Activated CD8-positive, alpha-beta memory T cell treated with anti-CD3 and anti-CD28 coated beads for 24 hours (primary cell): ENCODE measurements at regions not wholly inside any gene's neighbourhood (a gene's known extent, or its start where the extent isn't known, plus 50 kb on each side); places are given as distances from the start of the nearest gene placed in this dataset.

Experiments used
- DNase-seq: peaks from one replicate; pipeline ENCODE4 v3.0.0-alpha.2; 2020

- no peak for DNase-seq
Observed at GRCh38 chr3:72590732-72591221, 257.5 kb downstream of the SHQ1 start.

GRCh38 chr3:72587282-72587681, 261.0 kb downstream of the SHQ1 start:
- no peak for DNase-seq

- no peak for DNase-seq
Observed at GRCh38 chr3:72586694-72587093, 261.6 kb downstream of the SHQ1 start.

GRCh38 chr3:72585966-72586365, 262.3 kb downstream of the SHQ1 start:
- no peak for DNase-seq

- DNase-seq, result no peak
Observed at GRCh38 chr3:72584262-72584661, 264.0 kb downstream of the SHQ1 start.

- DNase-seq, result no peak
Observed at GRCh38 chr3:72582963-72583362, 265.3 kb downstream of the SHQ1 start.

GRCh38 chr3:72582211-72582878, 265.9 kb downstream of the SHQ1 start:
- no peak for DNase-seq

- DNase-seq, result no peak
Observed at GRCh38 chr3:72580900-72581299, 267.3 kb downstream of the SHQ1 start.

- no peak for DNase-seq
Observed at GRCh38 chr3:72580246-72580756, 267.9 kb downstream of the SHQ1 start.

- no peak for DNase-seq
Observed at GRCh38 chr3:72579581-72580245, 268.5 kb downstream of the SHQ1 start.

GRCh38 chr3:72579191-72579580, 269.1 kb downstream of the SHQ1 start:
- DNase-seq, result no peak

- no peak for DNase-seq
Observed at GRCh38 chr3:72577190-72577589, 271.1 kb downstream of the SHQ1 start.

- DNase-seq, result no peak
Observed at GRCh38 chr3:72576563-72576962, 271.7 kb downstream of the SHQ1 start.

- no peak for DNase-seq
Observed at GRCh38 chr3:72574144-72574543, 274.1 kb downstream of the SHQ1 start.

- no peak for DNase-seq
Observed at GRCh38 chr3:72573051-72573450, 275.2 kb downstream of the SHQ1 start.

- no peak for DNase-seq
Observed at GRCh38 chr3:72572489-72573007, 275.7 kb downstream of the SHQ1 start.

GRCh38 chr3:72571638-72572114, 276.6 kb downstream of the SHQ1 start:
- no peak for DNase-seq

- DNase-seq, result no peak
Observed at GRCh38 chr3:72571052-72571451, 277.2 kb downstream of the SHQ1 start.

- no peak for DNase-seq
Observed at GRCh38 chr3:72569754-72570440, 278.3 kb downstream of the SHQ1 start.

- no peak for DNase-seq
Observed at GRCh38 chr3:72568083-72568482, 280.2 kb downstream of the SHQ1 start.

GRCh38 chr3:72567474-72567873, 280.8 kb downstream of the SHQ1 start:
- no peak for DNase-seq

- no peak for DNase-seq
Observed at GRCh38 chr3:72565593-72565992, 282.7 kb downstream of the SHQ1 start.

- no peak for DNase-seq
Observed at GRCh38 chr3:72563690-72564370, 284.4 kb downstream of the SHQ1 start.
